ENCODE measurements at regions not wholly inside any gene's neighbourhood (a gene's known extent, or its start where the extent isn't known, plus 50 kb on each side); places are given as distances from the start of the nearest gene placed in this dataset.
"Not testable (repeated sequence)": the region's sequence is repeated elsewhere in the genome, so short reads cannot be mapped to it uniquely, and the experiment has no call there.

GRCh38 chr6:84977363-84977705, 212.9 kb upstream of the TBX18 start:
- no peak for DNase-seq (ENCODE audit: insufficient read length, low spot score)
- FAIRE-seq: no peak

GRCh38 chr6:84976526-84977362, 212.3 kb upstream of the TBX18 start:
- DNase-seq (ENCODE audit: insufficient read length, low spot score) (no peak), FAIRE-seq (no peak)

- no peak for FAIRE-seq
- no peak for DNase-seq (ENCODE audit: insufficient read length, low spot score)
These were observed 210.9 kb upstream of the TBX18 start for GRCh38 chr6:84975316-84975715.

- DNase-seq (ENCODE audit: insufficient read length, low spot score): no peak
- no peak for FAIRE-seq
These were observed 209.2 kb upstream of the TBX18 start for GRCh38 chr6:84973606-84974005.

GRCh38 chr6:84967965-84968364, 203.6 kb upstream of the TBX18 start:
- DNase-seq (ENCODE audit: insufficient read length, low spot score) (no peak), FAIRE-seq (no peak)

GRCh38 chr6:84967389-84967788, 203.0 kb upstream of the TBX18 start:
- no peak for FAIRE-seq
- no peak for DNase-seq (ENCODE audit: insufficient read length, low spot score)

- FAIRE-seq: no peak
- no peak for DNase-seq (ENCODE audit: insufficient read length, low spot score)
These were observed 188.8 kb upstream of the TBX18 start for GRCh38 chr6:84953111-84953755.

GRCh38 chr6:84944926-84945325, 180.5 kb upstream of the TBX18 start:
- not testable (repeated sequence) for FAIRE-seq; DNase-seq (ENCODE audit: insufficient read length, low spot score)

- DNase-seq (ENCODE audit: insufficient read length, low spot score): no peak
- no peak for FAIRE-seq
These were observed 179.5 kb upstream of the TBX18 start for GRCh38 chr6:84943905-84944304.

GRCh38 chr6:84941609-84942008, 177.2 kb upstream of the TBX18 start:
- FAIRE-seq: not testable (repeated sequence)

GRCh38 chr6:84929212-84929611, 164.8 kb upstream of the TBX18 start:
- DNase-seq (ENCODE audit: insufficient read length, low spot score): no peak
- no peak for FAIRE-seq

More at GRCh38 chr6:84941609-84942008, 177.2 kb upstream of the TBX18 start:
- not testable (repeated sequence) for DNase-seq (ENCODE audit: insufficient read length, low spot score)

- FAIRE-seq (no peak), DNase-seq (ENCODE audit: insufficient read length, low spot score) (no peak)
These were observed 163.2 kb upstream of the TBX18 start for GRCh38 chr6:84927551-84927950.

- DNase-seq (ENCODE audit: insufficient read length, low spot score): no peak
- no peak for FAIRE-seq
These were observed 162.1 kb upstream of the TBX18 start for GRCh38 chr6:84926189-84927155.

GRCh38 chr6:84921891-84922290, 157.5 kb upstream of the TBX18 start:
- no peak for FAIRE-seq

GRCh38 chr6:84920021-84920420, 155.6 kb upstream of the TBX18 start:
- no peak for DNase-seq (ENCODE audit: insufficient read length, low spot score)
- FAIRE-seq: no peak

More at GRCh38 chr6:84921891-84922290, 157.5 kb upstream of the TBX18 start:
- no peak for DNase-seq (ENCODE audit: insufficient read length, low spot score)

- FAIRE-seq: no peak
- no peak for DNase-seq (ENCODE audit: insufficient read length, low spot score)
These were observed 152.3 kb upstream of the TBX18 start for GRCh38 chr6:84916704-84917103.

GRCh38 chr6:84912472-84913322, 148.3 kb upstream of the TBX18 start:
- FAIRE-seq (no peak), DNase-seq (ENCODE audit: insufficient read length, low spot score) (no peak)

GRCh38 chr6:84910906-84911607, 146.7 kb upstream of the TBX18 start:
- no peak for DNase-seq (ENCODE audit: insufficient read length, low spot score)
- no peak for FAIRE-seq

GRCh38 chr6:84908304-84908904, 144.0 kb upstream of the TBX18 start:
- FAIRE-seq: no peak
- DNase-seq (ENCODE audit: insufficient read length, low spot score): no peak
